ENCODE measurements at regions not wholly inside any gene's neighbourhood (a gene's known extent, or its start where the extent isn't known, plus 50 kb on each side); places are given as distances from the start of the nearest gene placed in this dataset.

DNA sequence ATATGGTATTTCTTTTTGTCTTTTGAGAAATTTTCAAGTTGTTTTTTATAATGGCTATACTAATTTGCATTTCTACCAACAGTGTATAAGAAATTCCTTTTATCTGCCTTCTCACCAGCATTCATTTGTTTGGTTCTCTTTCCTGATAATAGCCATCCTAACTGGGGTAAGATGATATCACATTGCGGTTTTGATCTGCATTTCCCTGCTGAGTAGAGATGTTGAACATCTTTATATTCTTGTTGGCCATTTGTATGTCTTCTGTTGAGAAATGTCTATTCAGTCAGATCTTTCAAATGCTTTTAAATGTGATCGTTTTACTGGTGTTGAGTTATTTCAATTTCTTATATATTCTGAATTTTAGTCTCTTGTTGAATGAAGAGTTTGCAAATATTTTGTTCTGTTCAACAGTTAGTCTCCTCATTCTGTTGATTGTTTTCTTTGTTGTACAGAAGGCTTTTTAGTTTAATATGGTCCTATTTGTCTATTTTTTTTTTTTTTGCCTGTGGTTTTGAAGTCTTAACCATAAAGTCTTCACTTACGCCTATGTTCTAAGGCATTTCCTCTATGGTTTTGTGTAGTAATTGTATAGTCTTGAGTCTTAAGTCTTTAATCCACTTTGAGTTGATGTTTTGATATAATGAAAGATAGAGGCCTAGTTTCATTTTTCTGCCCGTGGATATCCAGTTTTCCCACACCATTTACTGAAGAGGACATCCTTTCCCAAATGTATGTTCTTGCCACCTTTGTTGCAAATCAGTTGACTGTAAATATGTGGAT lies 1566.9 kb downstream of the STIM2 start:
- DNase-seq (ENCODE audit: extremely low read depth, insufficient read length) = no peak
- TF ChIP-seq, protein P1, sequence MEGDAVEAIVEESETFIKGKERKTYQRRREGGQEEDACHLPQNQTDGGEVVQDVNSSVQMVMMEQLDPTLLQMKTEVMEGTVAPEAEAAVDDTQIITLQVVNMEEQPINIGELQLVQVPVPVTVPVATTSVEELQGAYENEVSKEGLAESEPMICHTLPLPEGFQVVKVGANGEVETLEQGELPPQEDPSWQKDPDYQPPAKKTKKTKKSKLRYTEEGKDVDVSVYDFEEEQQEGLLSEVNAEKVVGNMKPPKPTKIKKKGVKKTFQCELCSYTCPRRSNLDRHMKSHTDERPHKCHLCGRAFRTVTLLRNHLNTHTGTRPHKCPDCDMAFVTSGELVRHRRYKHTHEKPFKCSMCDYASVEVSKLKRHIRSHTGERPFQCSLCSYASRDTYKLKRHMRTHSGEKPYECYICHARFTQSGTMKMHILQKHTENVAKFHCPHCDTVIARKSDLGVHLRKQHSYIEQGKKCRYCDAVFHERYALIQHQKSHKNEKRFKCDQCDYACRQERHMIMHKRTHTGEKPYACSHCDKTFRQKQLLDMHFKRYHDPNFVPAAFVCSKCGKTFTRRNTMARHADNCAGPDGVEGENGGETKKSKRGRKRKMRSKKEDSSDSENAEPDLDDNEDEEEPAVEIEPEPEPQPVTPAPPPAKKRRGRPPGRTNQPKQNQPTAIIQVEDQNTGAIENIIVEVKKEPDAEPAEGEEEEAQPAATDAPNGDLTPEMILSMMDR (IDR thresholded peaks at IDR 0.05; ENCODE audit: insufficient read depth, low read length, poor library complexity, severe bottlenecking) = no peak

DNA sequence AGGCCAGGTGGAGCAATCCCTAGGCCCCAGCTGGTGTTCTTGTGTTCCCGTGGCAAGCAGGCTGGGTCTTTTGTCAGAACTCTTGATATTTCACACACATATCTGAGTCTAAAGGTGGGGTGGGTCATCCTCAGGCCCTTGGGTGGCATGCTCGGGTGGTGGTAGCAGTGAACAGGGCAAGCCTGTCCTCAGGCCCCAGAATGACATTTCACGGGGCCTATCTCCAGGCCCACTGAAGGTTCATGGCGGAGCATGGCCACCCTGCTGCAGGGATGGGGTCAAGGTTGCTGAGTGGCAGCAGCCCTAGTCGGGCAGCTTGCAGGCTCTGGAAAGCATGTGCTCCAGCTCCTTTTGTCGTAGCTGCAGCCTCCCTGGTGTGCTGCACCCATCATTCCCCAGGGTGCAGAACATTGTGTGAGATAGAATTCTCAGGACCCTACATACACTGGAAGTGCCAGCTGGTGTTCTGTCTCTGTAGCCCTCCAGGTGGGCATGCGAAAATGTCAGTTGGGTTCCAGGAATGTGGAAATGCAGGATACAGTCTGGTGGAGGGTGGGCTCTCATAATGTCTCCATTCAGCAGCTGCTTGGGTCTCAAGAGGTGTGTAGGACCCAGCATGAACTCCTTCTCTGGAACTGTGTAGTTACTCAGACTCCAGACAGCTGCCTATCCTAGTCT lies 1571.8 kb downstream of the STIM2 start:
- no peaks in the 10 kb centered on the region for H3K36me3 ChIP-seq (ENCODE audit: control insufficient read depth, insufficient read depth, low read length)
- DNase-seq (ENCODE audit: extremely low read depth, insufficient read length) = no peak
- TF ChIP-seq, protein P1 (IDR thresholded peaks at IDR 0.05; ENCODE audit: insufficient read depth, low read length, poor library complexity, severe bottlenecking) = no peak

More for the DNA sequence above, 1566.9 kb downstream of the STIM2 start:
- no peaks in the 10 kb centered on the region for H3K36me3 ChIP-seq (ENCODE audit: control insufficient read depth, insufficient read depth, low read length)
- no peak overlapping the region for H3K4me3 ChIP-seq (replicated peaks; ENCODE audit: low read depth, low read length)
- no peaks in the 10 kb centered on the region for H3K27me3 ChIP-seq (replicated peaks; ENCODE audit: control insufficient read depth, insufficient read depth, low read length)

DNA sequence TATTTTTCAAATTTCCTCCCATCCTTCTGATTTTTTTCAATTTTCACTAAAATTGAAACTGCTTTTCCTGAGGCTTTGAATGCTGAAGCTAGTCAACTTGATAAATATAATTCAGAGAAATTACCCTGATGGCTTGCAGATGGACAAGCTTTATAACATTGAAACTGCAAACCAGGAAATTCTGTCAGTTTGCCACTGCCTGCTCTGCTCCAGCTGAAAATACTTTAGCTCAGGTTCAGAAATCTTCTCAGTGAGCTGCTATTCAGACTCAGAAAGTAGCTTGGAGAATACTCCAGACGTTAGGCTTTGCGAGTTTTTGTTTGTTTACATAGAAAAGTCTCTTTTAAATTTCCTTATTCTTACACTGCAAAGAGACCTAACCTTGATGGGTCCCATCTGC lies 1574.7 kb downstream of the STIM2 start:
- TF ChIP-seq, protein P1 (IDR thresholded peaks at IDR 0.05; ENCODE audit: insufficient read depth, low read length, poor library complexity, severe bottlenecking) = no peak
- H3K4me3 ChIP-seq (replicated peaks; ENCODE audit: low read depth, low read length) = no peak overlapping the region
- H3K27me3 ChIP-seq (replicated peaks; ENCODE audit: control insufficient read depth, insufficient read depth, low read length) = no peaks in the 10 kb centered on the region
- no peak for DNase-seq (ENCODE audit: extremely low read depth, insufficient read length)
- H3K36me3 ChIP-seq (ENCODE audit: control insufficient read depth, insufficient read depth, low read length) = no peaks in the 10 kb centered on the region

More for the DNA sequence above, 1571.8 kb downstream of the STIM2 start:
- Histone ChIP-seq H3K4me3 (replicated peaks; ENCODE audit: low read depth, low read length) (no peak overlapping the region), H3K27me3 (replicated peaks; ENCODE audit: control insufficient read depth, insufficient read depth, low read length) (no peaks in the 10 kb centered on the region)

DNA sequence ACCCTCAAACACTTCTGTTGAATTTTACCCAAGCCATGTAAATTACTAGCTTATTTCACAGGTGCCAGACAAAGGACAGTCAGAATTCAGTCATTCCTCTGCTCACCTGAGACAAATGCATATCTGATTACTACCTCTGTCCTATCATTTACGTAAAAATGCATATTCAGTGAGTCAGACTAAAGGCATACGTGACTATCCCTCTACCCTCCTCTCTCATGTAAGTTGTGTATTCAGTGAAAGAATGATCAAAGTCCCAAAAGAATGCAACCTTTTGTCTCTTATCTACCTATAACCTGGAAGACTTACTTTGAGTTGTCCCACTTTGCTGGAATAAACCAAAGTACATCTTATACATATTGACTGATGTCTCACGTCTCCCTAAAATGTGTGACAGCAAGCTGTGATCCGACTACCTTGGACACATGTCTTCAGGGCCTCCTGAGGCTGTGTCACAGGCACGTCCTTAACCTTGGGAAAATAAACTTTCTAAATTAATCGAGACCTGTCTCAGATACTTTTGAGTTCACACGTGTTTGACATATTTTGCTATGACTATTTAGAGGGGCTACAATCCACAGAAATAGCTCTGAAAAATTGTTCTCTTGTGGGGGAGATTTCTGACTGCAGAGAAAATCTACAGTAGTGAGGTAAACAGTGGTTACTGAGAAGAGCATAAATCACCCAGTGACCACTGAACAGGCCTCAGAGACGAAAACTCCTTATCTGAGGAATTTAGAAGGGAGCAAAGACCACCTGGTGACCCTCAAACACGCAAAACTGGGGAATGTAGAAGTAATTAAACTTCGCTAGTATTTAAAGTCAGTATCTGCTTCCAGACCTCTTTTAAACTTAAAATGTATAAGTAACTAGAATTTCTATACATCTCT lies 1575.8 kb downstream of the STIM2 start:
- Histone ChIP-seq H3K27me3 (replicated peaks; ENCODE audit: control insufficient read depth, insufficient read depth, low read length) (no peaks in the 10 kb centered on the region), H3K4me3 (replicated peaks; ENCODE audit: low read depth, low read length) (no peak overlapping the region), H3K36me3 (ENCODE audit: control insufficient read depth, insufficient read depth, low read length) (no peaks in the 10 kb centered on the region)
- no peak for DNase-seq (ENCODE audit: extremely low read depth, insufficient read length)
- TF ChIP-seq, protein P1 (IDR thresholded peaks at IDR 0.05; ENCODE audit: insufficient read depth, low read length, poor library complexity, severe bottlenecking) = no peak

DNA sequence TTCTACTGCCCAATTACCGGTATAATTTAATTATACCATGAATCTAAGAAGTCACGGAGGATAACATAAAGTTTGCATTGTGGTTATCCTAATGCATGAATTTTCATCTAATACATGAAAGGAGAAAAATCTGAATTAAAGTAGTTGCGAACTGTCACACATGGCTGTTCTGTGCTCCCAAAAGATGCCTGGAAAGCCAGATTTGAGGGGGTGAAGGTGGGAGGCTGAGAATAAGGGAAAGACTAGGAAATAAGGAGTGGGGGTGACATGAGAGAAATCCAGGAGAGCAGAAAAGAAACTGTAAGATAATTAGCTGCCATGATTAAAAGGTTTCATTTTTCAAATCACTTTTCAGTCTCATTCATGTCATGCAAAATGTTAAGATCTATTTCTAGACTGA lies 1582.7 kb downstream of the STIM2 start:
- no peaks in the 10 kb centered on the region for H3K27me3 ChIP-seq (replicated peaks; ENCODE audit: control insufficient read depth, insufficient read depth, low read length)
- TF ChIP-seq, protein P1 (IDR thresholded peaks at IDR 0.05; ENCODE audit: insufficient read depth, low read length, poor library complexity, severe bottlenecking) = no peak
- DNase-seq (ENCODE audit: extremely low read depth, insufficient read length) = no peak
- no peak overlapping the region for H3K4me3 ChIP-seq (replicated peaks; ENCODE audit: low read depth, low read length)
- H3K36me3 ChIP-seq (ENCODE audit: control insufficient read depth, insufficient read depth, low read length) = no peaks in the 10 kb centered on the region
